ENCODE measurements at regions not wholly inside any gene's neighbourhood (a gene's known extent, or its start where the extent isn't known, plus 50 kb on each side); places are given as distances from the start of the nearest gene placed in this dataset.
"Not testable (repeated sequence)": the region's sequence is repeated elsewhere in the genome, so short reads cannot be mapped to it uniquely, and the experiment has no call there.

GRCh38 chr18:14937271-14937670 is 189.3 kb downstream of the ANKRD30B start:
- POLR2A ChIA-PET: no interaction called here

GRCh38 chr18:14939141-14939540 is 191.2 kb downstream of the ANKRD30B start:
- H3K4me3 ChIP-seq (ENCODE audit: low read depth, low read length): no peak overlapping the region
- CTCF ChIA-PET: no interaction called here
- TF ChIP-seq CTCF (IDR thresholded peaks at IDR 0.05; ENCODE audit: insufficient read depth, low read depth, low read length): no peak
- POLR2A ChIA-PET: no interaction called here
- H3K27me3 ChIP-seq (ENCODE audit: control insufficient read depth, insufficient read depth, low read length): no peaks in the 10 kb centered on the region
- no peaks in the 10 kb centered on the region for H3K36me3 ChIP-seq (ENCODE audit: control insufficient read depth, insufficient read depth, low read length)
- DNase-seq (ENCODE audit: low read depth): no peak

More at GRCh38 chr18:14937271-14937670, 189.3 kb downstream of the ANKRD30B start:
- no peak for DNase-seq (ENCODE audit: low read depth)
- CTCF ChIA-PET: no interaction called here
- Histone ChIP-seq H3K4me3 (ENCODE audit: low read depth, low read length) (no peak overlapping the region), H3K36me3 (ENCODE audit: control insufficient read depth, insufficient read depth, low read length) (no peaks in the 10 kb centered on the region), H3K27me3 (ENCODE audit: control insufficient read depth, insufficient read depth, low read length) (no peaks in the 10 kb centered on the region)
- no peak for TF ChIP-seq CTCF (IDR thresholded peaks at IDR 0.05; ENCODE audit: insufficient read depth, low read depth, low read length)

- H3K36me3 ChIP-seq (ENCODE audit: control insufficient read depth, insufficient read depth, low read length); CTCF ChIA-PET; H3K4me3 ChIP-seq (ENCODE audit: low read depth, low read length); POLR2A ChIA-PET; DNase-seq (ENCODE audit: low read depth); H3K27me3 ChIP-seq (ENCODE audit: control insufficient read depth, insufficient read depth, low read length): not testable (repeated sequence)
These were observed 192.1 kb downstream of the ANKRD30B start for GRCh38 chr18:14940106-14940505.

GRCh38 chr18:14940735-14941134 is 192.8 kb downstream of the ANKRD30B start:
- no peaks in the 10 kb centered on the region for H3K36me3 ChIP-seq (ENCODE audit: control insufficient read depth, insufficient read depth, low read length)
- H3K27me3 ChIP-seq (ENCODE audit: control insufficient read depth, insufficient read depth, low read length): no peaks in the 10 kb centered on the region
- no peak for TF ChIP-seq CTCF (IDR thresholded peaks at IDR 0.05; ENCODE audit: insufficient read depth, low read depth, low read length)
- CTCF ChIA-PET: no interaction called here
- DNase-seq (ENCODE audit: low read depth): no peak
- no peak overlapping the region for H3K4me3 ChIP-seq (ENCODE audit: low read depth, low read length)
- POLR2A ChIA-PET: no interaction called here

- CTCF ChIA-PET: no interaction called here
- POLR2A ChIA-PET: no interaction called here
- no peaks in the 10 kb centered on the region for H3K36me3 ChIP-seq (ENCODE audit: control insufficient read depth, insufficient read depth, low read length)
- TF ChIP-seq CTCF (IDR thresholded peaks at IDR 0.05; ENCODE audit: insufficient read depth, low read depth, low read length): no peak
- no peaks in the 10 kb centered on the region for H3K27me3 ChIP-seq (ENCODE audit: control insufficient read depth, insufficient read depth, low read length)
- H3K4me3 ChIP-seq (ENCODE audit: low read depth, low read length): no peak overlapping the region
- DNase-seq (ENCODE audit: low read depth): no peak
These were observed 193.3 kb downstream of the ANKRD30B start for GRCh38 chr18:14941256-14941655.

- no peaks in the 10 kb centered on the region for H3K36me3 ChIP-seq (ENCODE audit: control insufficient read depth, insufficient read depth, low read length)
- H3K4me3 ChIP-seq (ENCODE audit: low read depth, low read length): no peak overlapping the region
- ChIA-PET POLR2A (no interaction called here), CTCF (no interaction called here)
- no peak for TF ChIP-seq CTCF (IDR thresholded peaks at IDR 0.05; ENCODE audit: insufficient read depth, low read depth, low read length)
- no peaks in the 10 kb centered on the region for H3K27me3 ChIP-seq (ENCODE audit: control insufficient read depth, insufficient read depth, low read length)
- DNase-seq (ENCODE audit: low read depth): no peak
These were observed 193.8 kb downstream of the ANKRD30B start for GRCh38 chr18:14941792-14942191.
